ENCODE measurements at regions not wholly inside any gene's neighbourhood (a gene's known extent, or its start where the extent isn't known, plus 50 kb on each side); places are given as distances from the start of the nearest gene placed in this dataset.

- no peak for TF ChIP-seq ZNF274 (IDR thresholded peaks at IDR 0.05; ENCODE audit: low read depth, low read length)
- TF ChIP-seq YY1 (IDR thresholded peaks at IDR 0.05; ENCODE audit: insufficient read depth, insufficient read length) = no peak
These were observed 324.8 kb upstream of the HSFY2 start for GRCh38 chrY:19098349-19098748.
